ENCODE measurements at regions not wholly inside any gene's neighbourhood (a gene's known extent, or its start where the extent isn't known, plus 50 kb on each side); places are given as distances from the start of the nearest gene placed in this dataset.
"Not testable (repeated sequence)": the region's sequence is repeated elsewhere in the genome, so short reads cannot be mapped to it uniquely, and the experiment has no call there.

DNA sequence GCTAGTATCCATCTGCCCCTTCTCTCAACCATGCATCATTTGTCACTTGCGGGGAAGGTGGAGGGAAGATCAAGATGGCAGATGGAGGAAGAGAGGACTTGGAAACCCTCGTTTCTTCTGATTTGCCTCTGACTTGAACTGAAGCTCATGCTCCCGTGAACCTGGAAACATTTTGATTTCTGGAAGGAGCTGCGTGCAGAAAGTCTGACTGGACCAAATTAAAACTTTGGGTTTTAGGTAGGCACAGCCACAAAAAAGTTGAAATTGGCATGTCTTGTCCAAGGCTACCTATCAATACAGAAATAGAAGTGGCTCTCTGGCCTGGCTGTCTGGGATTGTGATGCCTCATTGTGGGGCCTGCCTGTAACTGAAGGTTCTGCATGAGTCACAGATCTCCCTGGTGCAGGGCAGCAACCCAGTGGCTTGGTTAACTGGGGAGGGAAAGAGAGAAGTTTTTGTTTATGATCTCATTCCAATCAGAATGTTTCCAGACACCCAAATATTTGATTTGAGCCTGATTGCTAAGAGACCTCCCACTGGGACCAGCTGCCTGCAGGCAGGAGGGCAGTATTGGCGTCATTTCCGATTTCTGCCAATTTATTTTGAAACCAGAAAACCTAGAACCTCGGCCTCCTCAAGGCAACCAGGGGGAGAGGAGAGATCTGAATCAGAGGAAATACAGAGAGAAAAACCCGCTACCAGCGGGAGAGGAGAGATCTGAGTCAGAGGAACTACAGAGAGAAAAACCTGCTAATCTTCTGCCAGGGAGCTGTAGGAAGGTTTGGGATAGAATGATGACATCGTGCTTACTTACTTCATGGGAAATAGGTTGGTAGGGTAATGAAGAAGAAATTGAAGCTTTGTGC, 363.6 kb downstream of the ANKRD30A start:
- H3K27ac Mint-ChIP-seq, result no peak overlapping the region
- ATAC-seq (replicated peaks), result no peak

DNA sequence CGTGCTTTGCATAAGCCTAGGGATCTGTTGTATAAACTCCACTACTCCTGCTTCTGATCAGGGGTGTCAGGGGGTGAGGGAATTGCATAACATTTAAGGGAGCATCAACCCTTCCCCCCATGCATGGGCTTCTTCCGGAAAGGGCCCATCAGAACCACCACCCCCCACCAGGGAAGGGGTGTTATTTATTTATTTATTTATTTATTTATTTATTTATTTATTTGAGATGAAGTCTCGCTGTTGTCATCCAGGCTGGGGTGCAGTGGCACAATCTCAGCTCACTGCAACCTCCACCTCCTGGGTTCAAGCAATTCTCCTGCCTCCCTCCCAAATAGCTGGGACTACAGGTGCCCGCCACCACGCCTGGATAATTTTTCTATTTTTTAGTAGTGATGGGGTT, 355.2 kb downstream of the ANKRD30A start:
- not testable (repeated sequence) for ATAC-seq (replicated peaks); H3K4me3 Mint-ChIP-seq; H3K27me3 Mint-ChIP-seq; H3K4me1 Mint-ChIP-seq; H3K36me3 Mint-ChIP-seq (ENCODE audit: low read depth); H3K9me3 Mint-ChIP-seq; H3K27ac Mint-ChIP-seq

More for the DNA sequence above, 363.6 kb downstream of the ANKRD30A start:
- Mint-ChIP-seq H3K4me3 (no peak overlapping the region), H3K4me1 (no peaks in the 10 kb centered on the region), H3K9me3 (peaks cover 3% of the 10 kb centered on the region), H3K36me3 (ENCODE audit: low read depth) (no peaks in the 10 kb centered on the region), H3K27me3 (no peaks in the 10 kb centered on the region)

DNA sequence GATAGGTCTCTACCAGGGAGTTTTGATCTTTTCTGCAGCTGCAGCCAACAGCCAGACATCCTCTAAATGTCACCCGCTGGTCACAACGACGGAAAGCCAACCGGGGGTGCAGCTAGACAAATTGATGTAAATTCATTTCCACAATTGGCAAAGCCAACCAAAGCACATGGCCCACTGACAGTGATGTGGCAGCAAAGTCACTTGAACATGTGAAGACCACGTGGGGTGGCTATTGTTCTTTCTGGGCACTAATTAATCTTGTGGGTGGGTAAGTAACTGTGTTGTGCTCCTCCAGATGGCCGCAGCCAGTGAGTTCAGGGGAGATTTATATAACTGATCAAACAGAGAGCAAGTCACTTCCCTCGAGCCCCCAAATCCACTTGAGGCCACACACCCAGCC, 354.1 kb downstream of the ANKRD30A start:
- H3K4me3 Mint-ChIP-seq, result no peak overlapping the region
- H3K9me3 Mint-ChIP-seq, result no peaks in the 10 kb centered on the region
- H3K36me3 Mint-ChIP-seq (ENCODE audit: low read depth), result no peaks in the 10 kb centered on the region
- H3K27me3 Mint-ChIP-seq, result no peaks in the 10 kb centered on the region
- no peak overlapping the region for H3K27ac Mint-ChIP-seq
- no peak for ATAC-seq (replicated peaks)
- no peaks in the 10 kb centered on the region for H3K4me1 Mint-ChIP-seq

DNA sequence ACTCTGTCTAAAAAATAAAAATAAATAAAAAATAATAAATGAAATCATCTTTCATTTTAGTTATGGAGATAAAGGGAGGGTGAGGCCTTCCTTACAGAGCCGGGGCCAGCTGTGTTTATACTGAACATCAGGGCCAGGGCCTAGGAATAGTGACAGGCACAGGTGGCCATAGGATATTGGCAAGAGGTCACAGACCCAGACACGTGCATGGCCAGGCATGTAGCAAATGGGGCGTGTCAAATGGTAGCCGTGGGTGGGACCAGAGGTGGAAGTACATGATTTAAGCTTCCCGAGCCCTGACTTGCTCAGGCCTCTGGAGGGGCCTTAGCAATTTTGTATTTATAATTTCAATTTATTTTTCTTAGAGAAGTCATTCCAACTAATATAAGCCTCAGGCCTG, 353.0 kb downstream of the ANKRD30A start:
- H3K27me3 Mint-ChIP-seq, result no peaks in the 10 kb centered on the region
- no peaks in the 10 kb centered on the region for H3K4me1 Mint-ChIP-seq
- ATAC-seq (replicated peaks), result no peak
- no peaks in the 10 kb centered on the region for H3K36me3 Mint-ChIP-seq (ENCODE audit: low read depth)
- no peak overlapping the region for H3K4me3 Mint-ChIP-seq
- H3K27ac Mint-ChIP-seq, result no peak overlapping the region
- H3K9me3 Mint-ChIP-seq, result no peaks in the 10 kb centered on the region

DNA sequence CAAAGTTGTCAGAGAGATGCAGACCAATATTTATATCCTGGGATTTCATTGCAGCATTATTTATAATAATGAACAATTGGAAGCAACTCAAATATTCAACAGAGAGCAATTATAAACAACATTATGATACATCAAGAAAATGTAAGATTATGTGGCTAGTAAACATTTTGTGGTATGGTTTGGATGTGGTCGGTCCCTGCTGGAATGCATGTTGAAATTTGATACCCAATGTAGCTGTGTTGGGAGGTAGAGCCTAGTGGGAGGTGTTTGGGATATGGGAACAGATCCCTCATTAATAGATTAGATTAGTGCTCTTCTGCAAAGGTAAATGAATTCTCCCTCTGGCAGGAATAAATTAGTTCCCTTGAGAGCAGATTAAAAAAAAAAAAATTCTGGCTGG, 350.9 kb downstream of the ANKRD30A start:
- no peak overlapping the region for H3K4me3 Mint-ChIP-seq
- ATAC-seq (replicated peaks), result no peak
- no peaks in the 10 kb centered on the region for H3K4me1 Mint-ChIP-seq
- H3K27me3 Mint-ChIP-seq, result no peaks in the 10 kb centered on the region
- H3K9me3 Mint-ChIP-seq, result no peaks in the 10 kb centered on the region
- no peak overlapping the region for H3K27ac Mint-ChIP-seq
- H3K36me3 Mint-ChIP-seq (ENCODE audit: low read depth), result no peaks in the 10 kb centered on the region

DNA sequence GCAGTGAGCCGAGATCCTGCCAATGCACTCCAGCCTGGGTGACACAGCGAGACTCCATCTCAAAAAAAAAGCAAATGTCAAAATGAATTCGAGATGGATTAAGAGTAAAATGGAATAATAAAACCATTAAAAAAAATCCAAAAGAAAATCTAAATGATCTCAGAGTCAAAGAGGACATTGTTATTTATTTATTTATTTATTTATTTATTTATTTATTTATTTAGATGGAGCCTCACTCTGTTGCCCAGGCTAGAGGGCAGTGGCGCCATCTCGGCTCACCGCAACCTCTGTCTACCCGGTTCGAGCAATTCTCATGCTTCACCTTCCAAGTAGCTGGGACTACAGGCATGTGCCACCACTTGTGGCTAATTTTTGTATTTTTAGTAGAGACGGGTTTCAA, 349.2 kb downstream of the ANKRD30A start:
- H3K27me3 Mint-ChIP-seq, result no peaks in the 10 kb centered on the region
- H3K4me3 Mint-ChIP-seq, result no peak overlapping the region
- H3K9me3 Mint-ChIP-seq, result no peaks in the 10 kb centered on the region
- H3K27ac Mint-ChIP-seq, result no peak overlapping the region
- H3K36me3 Mint-ChIP-seq (ENCODE audit: low read depth), result no peaks in the 10 kb centered on the region
- no peak for ATAC-seq (replicated peaks)
- H3K4me1 Mint-ChIP-seq, result no peaks in the 10 kb centered on the region

DNA sequence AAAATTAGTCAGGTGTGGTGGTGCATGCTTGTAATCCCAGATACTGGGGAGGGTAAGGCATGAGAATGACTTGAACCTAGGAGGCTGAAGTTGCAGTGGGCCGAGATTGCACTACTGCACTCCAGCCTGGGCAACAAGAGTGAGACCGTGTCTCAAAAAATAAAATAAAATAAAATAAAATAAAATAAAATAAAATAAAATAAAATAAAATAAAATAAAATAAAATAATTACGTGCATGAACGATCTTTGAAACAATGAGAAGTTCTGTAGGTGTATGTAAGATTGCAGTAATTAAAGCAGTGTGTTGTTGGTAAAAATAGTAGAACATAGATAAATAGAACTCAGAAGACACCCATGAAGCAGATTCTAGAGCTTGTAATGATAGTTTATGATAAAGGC, 348.5 kb downstream of the ANKRD30A start:
- no peak for ATAC-seq (replicated peaks)
- no peak overlapping the region for H3K27ac Mint-ChIP-seq
- H3K9me3 Mint-ChIP-seq, result no peaks in the 10 kb centered on the region
- no peaks in the 10 kb centered on the region for H3K36me3 Mint-ChIP-seq (ENCODE audit: low read depth)
- H3K4me3 Mint-ChIP-seq, result no peak overlapping the region
- H3K27me3 Mint-ChIP-seq, result no peaks in the 10 kb centered on the region
- H3K4me1 Mint-ChIP-seq, result no peaks in the 10 kb centered on the region

DNA sequence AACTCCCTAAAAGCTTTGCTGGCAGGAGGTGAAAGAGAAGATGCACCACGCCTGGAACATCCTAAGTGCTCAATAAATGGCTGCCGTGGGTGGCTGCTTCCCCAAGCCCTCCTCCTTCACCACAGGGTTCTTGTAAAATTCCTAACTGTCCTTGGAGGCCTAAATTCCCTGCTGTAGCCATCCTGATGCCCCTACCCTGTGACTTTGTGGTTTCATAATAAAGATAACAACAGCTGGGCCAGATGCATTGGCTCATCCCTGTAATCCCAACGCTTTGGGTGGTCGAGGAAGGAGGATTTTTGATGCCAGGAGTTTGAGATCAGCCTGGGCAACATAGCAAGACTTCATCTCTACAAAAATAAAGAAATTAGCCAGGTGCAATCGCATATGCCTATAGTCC, 341.8 kb downstream of the ANKRD30A start:
- no peak overlapping the region for H3K27ac Mint-ChIP-seq
- no peaks in the 10 kb centered on the region for H3K4me1 Mint-ChIP-seq
- ATAC-seq (replicated peaks), result no peak
- no peak overlapping the region for H3K4me3 Mint-ChIP-seq
- H3K27me3 Mint-ChIP-seq, result no peaks in the 10 kb centered on the region
- no peaks in the 10 kb centered on the region for H3K9me3 Mint-ChIP-seq
- H3K36me3 Mint-ChIP-seq (ENCODE audit: low read depth), result no peaks in the 10 kb centered on the region

DNA sequence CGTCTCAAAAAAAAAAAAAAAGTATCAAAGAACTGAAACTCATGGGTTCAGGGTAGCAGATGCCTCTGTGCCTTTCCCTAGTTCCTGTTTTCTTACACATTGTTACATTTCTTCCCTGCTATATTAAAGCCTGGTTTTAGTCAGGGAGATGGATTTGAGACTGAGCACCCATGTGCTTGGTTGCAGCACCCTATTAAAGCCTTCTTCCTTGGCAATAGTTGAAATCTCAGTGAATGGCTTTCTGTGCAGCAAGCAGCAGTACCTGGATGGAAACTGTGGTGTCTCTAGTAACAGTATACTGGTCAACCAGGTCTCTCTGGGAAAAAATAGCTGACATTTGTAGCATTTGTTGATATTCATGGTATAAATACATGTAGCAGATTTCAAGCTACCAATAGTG, 331.1 kb downstream of the ANKRD30A start:
- H3K4me1 Mint-ChIP-seq, result no peaks in the 10 kb centered on the region
- H3K4me3 Mint-ChIP-seq, result no peak overlapping the region
- no peak for ATAC-seq (replicated peaks)

DNA sequence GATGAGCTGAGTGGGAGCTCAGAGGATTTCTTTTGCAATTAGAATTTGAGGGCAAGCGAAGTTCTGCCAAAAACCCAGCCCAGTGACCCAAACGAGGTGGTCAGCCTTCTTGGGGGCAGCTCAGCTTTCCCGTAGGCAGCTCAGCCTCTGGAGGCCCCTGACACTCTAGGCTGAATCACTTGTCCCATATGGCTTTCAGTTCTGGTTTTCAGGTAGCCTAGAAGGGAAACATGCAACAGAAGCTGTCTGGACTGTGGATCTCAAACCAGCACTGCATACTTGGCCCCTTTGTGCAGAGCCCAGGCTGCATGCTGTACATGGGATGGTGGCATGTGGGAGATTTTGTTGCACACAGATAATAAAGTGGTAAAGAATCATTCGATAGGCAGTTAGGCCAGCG, 322.8 kb downstream of the ANKRD30A start:
- H3K4me3 Mint-ChIP-seq, result no peak overlapping the region
- H3K27ac Mint-ChIP-seq, result no peak overlapping the region
- no peaks in the 10 kb centered on the region for H3K4me1 Mint-ChIP-seq
- peaks cover 16% of the 10 kb centered on the region for H3K9me3 Mint-ChIP-seq
- no peak for ATAC-seq (replicated peaks)
- no peaks in the 10 kb centered on the region for H3K36me3 Mint-ChIP-seq (ENCODE audit: low read depth)
- no peaks in the 10 kb centered on the region for H3K27me3 Mint-ChIP-seq

More for the DNA sequence above, 331.1 kb downstream of the ANKRD30A start:
- Mint-ChIP-seq H3K27ac (no peak overlapping the region), H3K27me3 (no peaks in the 10 kb centered on the region), H3K9me3 (peaks cover 8% of the 10 kb centered on the region), H3K36me3 (ENCODE audit: low read depth) (no peaks in the 10 kb centered on the region)

DNA sequence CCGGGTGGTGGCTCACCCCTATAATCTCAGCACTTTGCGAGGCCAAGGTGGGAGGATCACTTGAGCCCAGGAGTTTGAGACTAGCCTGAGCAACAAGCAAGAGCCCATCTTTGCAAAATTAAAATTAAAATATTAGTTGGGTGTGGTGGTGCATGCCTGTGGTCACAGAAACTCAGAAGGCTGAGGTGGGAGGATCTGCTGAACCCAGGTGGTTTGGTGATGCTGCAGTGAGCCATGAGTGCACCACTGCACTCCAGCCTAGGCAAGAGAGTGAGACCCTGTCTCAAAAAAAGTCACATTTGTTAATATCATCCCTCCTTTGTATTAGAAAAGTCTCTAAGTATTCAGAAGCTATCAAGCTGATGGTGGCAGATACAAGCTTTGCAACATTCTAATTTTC, 317.5 kb downstream of the ANKRD30A start:
- no peak overlapping the region for H3K27ac Mint-ChIP-seq
- no peak for ATAC-seq (replicated peaks)
- H3K36me3 Mint-ChIP-seq (ENCODE audit: low read depth), result no peaks in the 10 kb centered on the region
- peaks cover 11% of the 10 kb centered on the region for H3K9me3 Mint-ChIP-seq
- no peaks in the 10 kb centered on the region for H3K4me1 Mint-ChIP-seq
- no peak overlapping the region for H3K4me3 Mint-ChIP-seq
- H3K27me3 Mint-ChIP-seq, result no peaks in the 10 kb centered on the region

DNA sequence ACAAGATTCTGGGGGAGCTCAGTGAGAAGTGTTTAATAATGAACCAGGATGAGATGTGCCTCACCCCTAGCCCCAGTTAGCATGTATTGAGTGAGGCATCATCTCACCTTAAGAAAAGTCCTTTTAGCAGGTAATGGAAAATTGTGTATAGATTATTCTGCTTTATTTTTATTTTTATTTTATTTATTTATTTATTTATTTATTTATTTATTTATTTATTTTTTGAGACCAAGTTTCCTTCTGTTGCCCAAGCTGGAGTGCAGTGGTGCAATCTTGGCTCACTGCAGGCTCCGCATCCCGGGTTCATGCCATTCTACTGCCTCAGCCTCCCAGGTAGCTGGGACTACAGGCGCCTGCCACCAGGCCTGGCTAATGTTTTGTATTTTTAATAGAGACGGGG, 315.8 kb downstream of the ANKRD30A start:
- ATAC-seq (replicated peaks); H3K9me3 Mint-ChIP-seq; H3K27me3 Mint-ChIP-seq; H3K4me3 Mint-ChIP-seq; H3K27ac Mint-ChIP-seq; H3K36me3 Mint-ChIP-seq (ENCODE audit: low read depth); H3K4me1 Mint-ChIP-seq: not testable (repeated sequence)

DNA sequence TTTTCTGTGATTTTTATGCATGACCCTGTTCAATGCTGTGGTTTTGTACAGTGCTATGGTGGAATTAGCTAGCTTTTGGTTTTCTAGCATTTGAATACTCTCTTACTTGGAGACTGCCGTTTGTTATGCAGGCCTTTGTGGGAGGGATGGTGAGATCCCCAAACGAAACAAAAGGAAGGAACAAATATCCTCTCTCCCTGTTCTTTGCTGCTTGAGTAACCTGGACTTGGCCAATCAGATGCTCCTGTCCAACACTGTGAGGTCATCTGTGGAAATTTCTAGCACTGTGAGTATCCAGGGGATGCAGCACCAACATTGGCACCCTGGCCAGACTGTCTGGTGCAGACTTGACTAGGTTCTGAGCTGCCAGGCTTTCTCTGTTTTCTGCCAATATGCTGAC, 314.4 kb downstream of the ANKRD30A start:
- Mint-ChIP-seq H3K36me3 (ENCODE audit: low read depth) (no peaks in the 10 kb centered on the region), H3K4me1 (no peaks in the 10 kb centered on the region), H3K27ac (no peak overlapping the region), H3K4me3 (no peak overlapping the region), H3K9me3 (peaks cover 1% of the 10 kb centered on the region), H3K27me3 (no peaks in the 10 kb centered on the region)
- ATAC-seq (replicated peaks), result no peak

DNA sequence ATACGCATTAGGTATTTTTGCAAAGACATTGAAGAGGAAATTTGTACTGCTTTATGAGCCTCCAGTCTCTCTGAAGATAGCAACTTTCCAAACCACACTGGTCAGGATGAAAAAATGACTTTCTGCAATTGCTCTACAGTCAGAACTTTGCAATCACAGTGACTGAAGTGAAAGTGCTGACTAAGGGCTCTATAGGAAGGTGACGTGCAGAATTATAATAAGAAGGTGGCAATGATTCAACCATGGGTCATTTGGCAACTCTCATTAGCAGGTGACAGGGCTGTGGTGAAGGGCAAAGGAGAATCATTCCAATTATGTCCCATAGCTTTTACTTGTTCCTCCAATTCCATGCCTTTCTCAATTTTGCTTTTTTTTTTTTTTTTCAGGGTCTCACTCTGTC, 311.0 kb downstream of the ANKRD30A start:
- no peak overlapping the region for H3K27ac Mint-ChIP-seq
- H3K4me3 Mint-ChIP-seq, result no peak overlapping the region
- no peaks in the 10 kb centered on the region for H3K4me1 Mint-ChIP-seq
- H3K9me3 Mint-ChIP-seq, result no peaks in the 10 kb centered on the region
- no peaks in the 10 kb centered on the region for H3K27me3 Mint-ChIP-seq
- H3K36me3 Mint-ChIP-seq (ENCODE audit: low read depth), result no peaks in the 10 kb centered on the region
- no peak for ATAC-seq (replicated peaks)

DNA sequence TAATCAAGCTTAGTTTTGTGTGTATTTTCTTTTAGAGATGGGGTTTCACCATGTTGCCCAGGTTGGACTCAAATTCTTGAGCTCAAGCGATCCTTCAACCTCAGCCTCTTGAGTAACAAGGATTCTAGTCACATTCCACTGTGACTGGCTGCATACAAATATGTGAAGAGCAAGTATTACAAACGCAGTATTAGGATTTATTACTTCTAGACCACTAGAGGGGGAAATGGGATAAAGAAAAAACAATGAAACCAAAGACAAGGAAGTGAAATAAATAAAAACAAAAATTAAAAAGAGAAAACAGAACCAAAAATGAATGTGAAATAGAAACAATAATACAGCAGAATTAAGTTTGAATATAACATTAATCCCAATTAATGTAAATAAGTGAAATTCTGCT, 308.7 kb downstream of the ANKRD30A start:
- ATAC-seq (replicated peaks), result no peak
- no peaks in the 10 kb centered on the region for H3K27me3 Mint-ChIP-seq
- no peaks in the 10 kb centered on the region for H3K9me3 Mint-ChIP-seq
- no peak overlapping the region for H3K4me3 Mint-ChIP-seq
- H3K27ac Mint-ChIP-seq, result no peak overlapping the region
- no peaks in the 10 kb centered on the region for H3K4me1 Mint-ChIP-seq
- H3K36me3 Mint-ChIP-seq (ENCODE audit: low read depth), result no peaks in the 10 kb centered on the region

Data from activated T-helper 17 cell treated with anti-CD3 and anti-CD28 coated beads, Interleukin-2, amount 50 U/mL, for 72 hours (primary cell).